GM21447 (cell line): ENCODE measurements at regions not wholly inside any gene's neighbourhood (a gene's known extent, or its start where the extent isn't known, plus 50 kb on each side); places are given as distances from the start of the nearest gene placed in this dataset.

Source experiments
- ATAC-seq: cut with Tn5 transposase; IDR thresholded peaks from one replicate; pipeline ENCODE4 v1.9.1; 2021; ENCODE audit not compliant: unreplicated experiment

DNA sequence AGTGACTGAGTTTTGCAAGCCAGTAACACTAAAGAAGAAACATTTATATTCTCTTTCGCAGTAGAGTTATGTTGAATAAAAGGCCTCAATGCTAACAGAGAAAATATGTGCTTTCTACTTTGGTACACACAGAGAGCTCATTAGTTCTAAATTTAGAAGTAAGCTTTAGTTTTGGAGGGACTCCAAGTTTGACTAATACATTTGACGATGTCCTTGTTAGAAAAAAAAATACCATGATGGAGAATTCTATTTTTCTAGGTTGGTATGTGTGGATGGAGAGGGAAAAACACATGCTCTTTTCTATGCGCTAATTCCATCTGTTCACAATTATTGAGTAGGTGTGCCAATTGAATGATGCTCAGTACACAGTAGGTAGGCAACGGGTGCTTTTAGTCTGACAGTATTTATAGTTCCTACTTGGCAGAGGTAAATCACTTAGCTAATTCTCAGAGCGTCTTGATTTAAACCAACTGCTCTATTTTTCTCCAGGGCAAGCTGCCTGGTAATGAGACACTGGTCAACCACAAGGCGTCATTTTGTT, 327.2 kb upstream of the AKR1E2 start:
- ATAC-seq: no peak

DNA sequence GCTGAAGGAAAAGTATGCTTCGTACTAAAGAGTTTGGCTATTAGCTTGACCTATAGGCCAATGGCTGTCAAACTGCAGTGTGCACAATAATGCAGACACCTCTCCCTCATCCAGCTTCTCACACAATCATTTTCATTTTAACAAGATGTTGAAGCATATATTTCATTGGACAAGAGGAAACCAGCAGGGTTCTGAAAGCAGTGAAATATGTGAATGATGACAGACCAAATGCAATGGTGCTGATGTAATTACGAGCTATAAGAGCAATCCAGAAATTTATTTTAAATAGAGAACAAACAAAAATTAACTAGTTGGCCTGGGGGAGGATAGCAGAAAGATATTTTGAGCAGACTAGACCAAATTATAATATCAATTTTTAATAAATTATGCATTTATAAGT, 331.5 kb upstream of the AKR1E2 start:
- ATAC-seq: no peak

DNA sequence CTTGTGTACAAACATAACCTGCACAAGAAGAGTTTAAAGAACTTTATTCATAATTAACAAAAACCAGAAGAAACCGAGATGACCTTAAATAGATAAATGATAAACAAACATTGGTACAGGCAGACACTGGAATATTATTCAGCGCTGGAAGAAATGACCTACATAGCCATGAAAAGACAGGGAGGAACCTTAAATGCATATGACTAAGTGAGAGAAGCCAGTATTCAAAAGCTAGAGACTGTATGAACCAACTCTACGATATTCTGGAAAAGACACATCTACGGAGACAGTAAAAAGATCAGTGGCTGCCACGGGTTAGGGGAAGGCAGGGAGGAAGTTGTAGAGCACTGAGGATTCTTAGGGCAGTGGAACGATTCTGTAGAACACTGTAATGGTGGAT, 333.8 kb upstream of the AKR1E2 start:
- ATAC-seq: no peak

DNA sequence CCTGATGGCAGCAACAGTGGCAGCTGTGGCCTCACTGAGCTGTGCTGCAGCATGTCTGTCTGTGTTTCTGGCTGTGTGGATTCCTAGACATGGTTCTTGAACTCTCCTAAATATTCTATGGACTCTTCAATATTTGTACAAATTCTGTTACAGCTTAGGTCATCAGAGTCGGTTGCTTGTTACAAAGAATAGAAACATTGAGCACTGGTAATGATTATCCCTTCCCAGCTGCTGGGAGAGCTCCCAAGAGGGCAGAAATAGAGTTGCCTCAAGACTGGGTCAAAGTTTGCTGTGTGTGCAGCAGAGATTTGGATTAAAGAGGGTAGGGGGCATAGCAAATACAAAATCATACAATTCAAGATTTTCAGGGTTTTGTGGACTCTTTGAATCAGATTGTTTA, 337.1 kb upstream of the AKR1E2 start:
- ATAC-seq: no peak

DNA sequence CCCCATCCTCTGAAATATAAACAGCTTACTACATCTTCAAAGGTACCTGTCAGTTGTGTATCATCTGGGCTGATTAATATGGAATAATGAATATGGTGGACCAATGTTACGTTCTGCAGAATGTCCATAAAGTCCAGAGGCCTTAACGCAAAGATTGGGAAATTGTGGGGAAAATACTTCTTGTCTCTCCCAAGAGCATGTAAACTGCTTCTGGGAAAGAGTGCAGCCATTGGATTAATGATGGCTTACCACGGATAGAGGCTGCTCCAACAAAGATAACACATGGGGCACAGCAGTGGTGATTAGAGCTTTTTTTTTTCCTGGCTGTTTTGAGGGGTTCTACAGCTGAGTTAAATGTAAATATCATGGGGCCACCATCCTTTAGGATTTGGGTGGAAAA, 340.4 kb upstream of the AKR1E2 start:
- ATAC-seq: no peak

DNA sequence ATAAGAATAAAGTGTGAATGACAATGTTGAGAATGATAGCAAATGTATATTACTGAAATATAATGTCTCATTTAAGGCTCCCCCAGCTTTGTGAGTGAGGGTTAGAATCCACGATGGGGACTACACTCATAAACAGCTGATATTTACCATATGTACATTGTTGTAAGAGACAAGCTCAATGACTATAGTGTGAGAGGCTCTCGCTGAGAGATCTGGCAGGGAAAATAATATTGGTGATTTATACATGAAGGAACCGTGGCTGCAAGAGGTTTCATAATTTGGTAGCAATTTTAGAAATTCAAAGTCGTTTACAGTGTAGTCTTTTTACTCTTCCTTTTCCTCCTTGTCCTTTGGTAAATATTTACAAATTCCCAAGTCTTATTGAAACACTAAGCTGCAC, 342.2 kb upstream of the AKR1E2 start:
- no peak for ATAC-seq

DNA sequence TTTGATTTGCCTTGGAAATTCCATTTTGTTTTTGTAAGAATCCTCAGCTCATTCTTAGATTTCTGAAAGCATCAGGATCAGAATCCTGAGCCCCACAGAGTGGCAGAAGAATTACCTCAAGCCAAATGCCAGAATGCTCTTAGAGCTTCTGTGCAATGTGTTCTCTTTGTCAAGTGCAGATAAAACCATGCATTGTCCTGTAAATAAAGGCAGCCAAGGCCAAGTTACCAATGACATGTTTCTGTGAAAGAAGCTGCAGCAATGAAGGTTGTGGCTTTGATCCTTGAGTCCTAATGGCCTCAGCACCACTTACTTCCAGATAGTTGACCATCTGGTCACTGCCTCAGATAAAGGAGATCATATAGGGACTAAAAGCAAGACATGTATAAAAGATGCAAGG, 343.3 kb upstream of the AKR1E2 start:
- ATAC-seq: no peak

DNA sequence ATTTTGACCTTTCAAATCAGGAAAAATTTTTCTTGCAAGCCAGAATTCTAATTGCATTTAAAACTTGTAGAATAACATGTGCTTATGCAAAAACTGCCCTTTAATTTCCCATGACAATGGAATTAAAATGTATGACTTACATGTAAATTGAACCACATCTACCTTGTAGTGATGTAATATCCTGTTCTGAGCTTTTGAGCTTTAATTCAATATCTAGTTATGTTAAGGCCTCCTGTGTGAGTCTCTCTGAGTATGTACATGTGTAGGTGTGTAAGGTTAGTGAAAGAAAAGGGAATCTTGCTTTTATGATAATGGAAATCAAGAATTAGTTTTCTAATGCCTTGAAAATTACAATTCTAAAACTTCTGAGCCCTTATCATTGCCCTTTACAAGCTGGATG, 344.8 kb upstream of the AKR1E2 start:
- no peak for ATAC-seq

DNA sequence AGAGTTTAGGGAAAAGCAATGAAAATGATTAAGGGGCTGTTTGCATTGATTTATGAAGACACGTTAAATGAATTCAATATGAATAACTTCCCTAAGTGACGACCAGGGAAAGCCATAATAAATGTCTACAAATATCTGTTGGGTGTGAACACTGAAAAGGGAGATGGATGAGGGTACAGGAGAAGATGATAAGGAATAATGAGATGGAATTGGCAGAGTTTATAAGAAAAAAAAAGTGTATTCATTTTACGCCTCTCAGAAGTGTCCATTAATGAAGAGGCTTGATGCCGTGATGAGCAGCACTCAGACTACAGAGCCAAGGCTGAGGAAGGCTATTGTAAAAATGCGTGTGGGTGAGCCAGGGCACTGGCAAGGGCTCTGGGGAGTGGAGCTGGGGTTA, 346.7 kb upstream of the AKR1E2 start:
- no peak for ATAC-seq

DNA sequence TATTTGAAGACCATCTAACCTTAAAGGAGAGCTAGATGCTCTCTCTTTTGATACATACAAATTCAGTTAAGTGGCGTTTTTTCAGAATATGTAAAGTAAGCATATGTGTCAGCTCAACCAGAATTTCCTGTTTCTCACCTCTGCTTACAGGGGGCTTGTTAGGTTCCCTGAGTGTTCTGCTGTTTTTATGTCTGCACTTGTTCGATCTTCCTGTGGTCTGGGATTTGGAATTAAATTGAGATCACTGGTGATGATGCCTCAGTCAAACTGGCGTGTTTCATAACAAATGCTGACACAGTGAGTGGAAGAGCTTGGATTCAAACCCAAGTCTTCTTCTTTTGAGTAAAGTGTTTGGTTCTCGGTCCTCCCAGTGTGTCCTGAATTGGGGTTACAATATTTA, 348.3 kb upstream of the AKR1E2 start:
- ATAC-seq: no peak

DNA sequence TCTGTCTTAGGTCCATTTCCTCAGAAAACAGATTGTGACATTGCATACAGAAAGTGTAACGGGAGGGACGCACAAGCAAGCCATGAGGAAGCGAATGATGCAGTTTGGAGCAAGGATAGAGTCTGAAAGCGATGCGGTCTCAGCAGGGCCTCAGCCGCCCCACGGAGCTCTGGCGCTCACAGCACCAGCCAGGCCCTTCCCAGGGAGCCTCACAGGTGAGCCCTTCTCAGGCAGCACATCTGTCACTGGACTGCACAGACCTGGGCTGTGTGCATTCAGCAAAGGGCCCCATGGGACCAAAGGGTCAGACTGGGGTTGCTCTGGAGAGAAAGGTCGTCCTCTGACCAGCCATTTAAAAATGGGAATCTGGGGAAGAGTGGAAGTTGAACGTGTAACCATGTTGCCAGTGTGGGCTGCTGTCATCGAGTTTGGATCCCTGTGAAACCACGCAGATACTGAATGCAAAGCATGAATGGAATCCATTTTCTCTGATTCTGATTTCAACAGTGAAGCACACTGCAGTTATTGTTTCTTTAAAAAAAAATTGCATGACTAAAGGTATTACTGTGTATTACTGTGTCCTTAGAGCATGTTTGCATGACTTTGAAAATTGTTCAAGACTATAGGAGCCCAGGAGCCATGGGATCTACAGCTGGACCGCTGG, 350.0 kb upstream of the AKR1E2 start:
- ATAC-seq: no peak

DNA sequence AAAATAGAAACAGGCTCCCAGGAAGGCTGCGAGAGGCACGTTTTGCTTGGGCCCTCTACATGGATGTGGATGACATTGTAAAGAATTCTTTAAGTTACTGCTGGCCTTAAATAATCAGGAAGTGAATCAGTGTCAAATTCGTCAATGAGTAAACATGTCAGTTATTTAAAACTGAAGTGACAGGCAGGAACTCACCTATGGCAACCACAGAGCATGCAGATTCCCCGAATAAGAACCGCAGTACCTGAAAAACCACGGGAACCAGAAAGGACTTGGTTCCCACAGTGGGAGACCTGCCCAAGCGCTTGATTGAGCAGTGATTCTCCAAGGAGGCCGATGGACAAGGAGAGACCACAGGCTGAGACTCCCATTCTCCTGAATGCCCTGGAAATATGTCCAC, 351.2 kb upstream of the AKR1E2 start:
- no peak for ATAC-seq

DNA sequence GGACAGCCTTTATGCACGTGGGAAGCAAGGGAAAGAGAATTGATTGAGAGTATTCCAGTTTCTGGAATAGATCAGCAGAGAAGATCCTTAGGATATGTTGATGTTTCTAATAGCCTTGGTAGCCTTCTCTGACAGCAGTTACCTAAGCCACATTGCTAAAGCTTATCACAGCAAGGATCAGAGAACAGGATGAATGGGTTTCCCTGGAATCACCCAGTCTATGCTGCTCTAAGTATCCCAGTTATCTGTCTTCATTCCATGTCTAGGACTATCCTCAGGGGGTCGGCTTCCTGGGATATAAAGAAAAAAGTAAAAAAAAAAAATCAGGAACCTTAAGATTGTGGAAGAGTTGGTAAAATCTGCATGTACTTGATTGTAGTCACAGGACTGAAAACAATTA, 352.0 kb upstream of the AKR1E2 start:
- ATAC-seq: no peak

DNA sequence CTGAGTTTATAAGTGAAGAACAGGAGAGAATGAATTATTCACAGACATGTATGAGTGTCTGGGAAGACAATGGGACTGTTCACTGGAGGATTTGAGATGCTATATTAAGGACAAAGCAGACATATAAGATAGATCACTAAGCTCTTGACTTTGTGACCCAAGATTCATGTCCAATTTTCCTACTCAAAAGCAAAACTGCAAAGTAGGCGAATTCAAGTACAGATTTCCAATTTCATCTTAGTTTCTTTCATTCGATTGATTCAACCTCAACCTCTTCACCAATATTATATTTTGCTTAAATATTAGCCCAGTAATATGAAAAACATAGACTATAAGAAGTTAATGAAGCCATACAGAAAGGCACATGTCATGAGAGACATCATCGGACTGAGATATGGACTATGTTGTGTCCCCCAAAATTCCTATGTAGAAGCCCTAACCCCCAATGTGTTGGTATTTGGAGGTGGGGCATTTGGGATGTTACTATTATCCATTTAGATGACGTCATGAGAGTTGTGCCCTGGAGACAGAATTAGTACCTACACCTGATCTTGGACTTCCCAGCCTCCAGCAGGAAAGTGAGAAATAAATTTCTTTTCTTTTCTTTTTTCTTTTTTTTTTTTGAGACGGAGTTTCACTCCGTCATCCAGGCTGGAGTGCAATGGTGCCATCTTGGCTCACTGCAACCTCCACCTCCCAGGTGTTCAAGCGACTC, 353.7 kb upstream of the AKR1E2 start:
- ATAC-seq: no peak

DNA sequence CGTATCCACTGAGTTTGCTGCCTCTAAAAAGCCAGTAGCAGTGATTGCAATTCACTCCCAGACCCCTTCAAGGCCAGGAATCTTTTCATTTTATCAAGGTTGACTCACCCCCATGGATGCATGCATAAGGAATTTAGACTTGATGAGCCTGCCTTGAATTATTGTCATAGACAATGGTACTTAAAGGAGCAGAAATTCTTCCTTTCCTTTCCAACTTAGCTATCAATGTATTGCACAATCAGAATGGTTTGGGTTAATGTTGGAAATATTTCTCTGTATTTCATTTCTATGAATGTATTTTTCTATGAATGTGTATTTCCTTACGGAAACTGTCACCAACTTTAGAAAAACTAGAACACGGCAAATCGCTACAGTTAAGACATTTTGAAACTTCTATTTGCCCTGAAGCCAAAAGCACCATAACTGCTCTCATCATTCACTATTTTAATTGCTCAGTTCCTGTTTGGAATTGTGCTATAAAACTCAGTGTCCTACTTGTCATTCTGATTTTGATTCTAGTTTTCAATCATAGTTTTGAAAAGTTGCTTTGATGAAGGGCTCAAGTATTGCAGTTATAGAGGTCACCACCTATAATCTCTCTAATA, 355.7 kb upstream of the AKR1E2 start:
- no peak for ATAC-seq

DNA sequence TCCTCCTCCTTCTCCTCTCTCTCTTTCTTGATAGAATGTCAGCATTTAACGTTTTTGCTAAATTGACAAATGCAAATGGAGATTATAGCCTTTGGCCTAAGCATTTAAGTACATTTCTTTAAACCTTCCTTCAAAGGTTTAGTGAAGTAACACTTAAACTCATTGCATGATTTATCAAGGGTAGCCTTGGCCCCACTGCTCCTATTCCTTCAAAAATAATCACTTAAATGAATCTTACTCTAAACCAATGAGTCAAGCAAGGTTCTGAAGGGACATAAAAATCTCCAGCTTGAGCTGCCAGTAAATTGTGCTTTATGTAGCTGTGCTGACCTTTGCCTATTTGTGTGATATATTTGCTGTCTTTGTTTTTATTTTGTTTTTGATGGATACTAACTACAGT, 358.5 kb upstream of the AKR1E2 start:
- no peak for ATAC-seq

DNA sequence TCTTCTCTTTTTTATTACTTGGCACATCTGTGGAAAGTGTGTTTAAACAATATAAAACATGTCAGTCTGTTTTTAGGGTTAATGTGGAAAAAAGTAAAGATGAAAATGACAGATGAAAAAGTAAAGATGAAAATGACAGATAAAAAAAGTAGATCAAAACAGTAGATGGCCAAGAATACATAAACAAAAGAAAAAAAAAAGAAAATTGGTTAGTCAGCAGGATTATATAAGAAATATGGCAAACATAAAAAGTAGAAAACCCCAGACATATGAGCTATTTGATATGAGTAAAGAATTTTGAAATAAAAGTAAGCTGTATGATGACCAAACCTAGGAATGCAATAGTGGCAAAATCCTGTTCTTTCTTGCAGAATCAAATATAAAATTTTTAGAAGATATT, 365.7 kb upstream of the AKR1E2 start:
- no peak for ATAC-seq

DNA sequence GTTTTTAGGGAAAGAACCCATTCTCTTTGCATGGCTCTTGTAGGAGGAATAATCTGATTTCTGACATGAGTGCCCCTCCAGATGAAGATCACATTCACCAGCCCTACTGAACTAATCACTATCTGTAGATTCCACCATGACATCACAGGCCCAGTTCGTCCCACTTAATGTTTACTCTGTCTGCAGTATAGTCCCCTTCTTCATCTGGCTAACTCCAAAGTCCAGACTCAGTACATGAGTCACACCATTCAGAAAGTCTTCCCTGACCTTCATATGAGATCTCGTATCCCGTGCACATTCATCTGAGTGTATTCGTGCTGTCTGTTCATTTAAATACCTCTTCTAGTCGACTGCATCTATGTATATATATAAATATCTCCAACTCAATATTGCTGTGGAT, 366.5 kb upstream of the AKR1E2 start:
- ATAC-seq: no peak

DNA sequence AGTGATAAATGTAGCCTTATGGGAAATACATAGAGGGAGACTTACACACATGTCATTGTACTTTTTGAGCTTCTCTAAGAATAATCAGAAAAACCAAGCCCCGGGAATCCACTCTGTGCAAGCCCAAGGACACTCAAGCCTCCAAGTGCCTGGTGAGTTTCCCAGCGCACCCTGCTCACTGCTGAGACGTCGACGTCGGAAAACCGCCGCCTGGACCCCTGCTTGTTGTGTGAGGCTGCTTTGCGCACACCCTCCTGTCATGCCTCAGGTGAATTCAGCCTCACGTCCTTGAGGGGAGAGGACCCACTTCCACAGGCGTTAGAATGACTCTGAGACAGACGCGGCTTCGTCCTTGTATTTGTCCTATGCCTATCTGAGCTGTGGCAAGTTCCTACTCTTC, 368.4 kb upstream of the AKR1E2 start:
- no peak for ATAC-seq

DNA sequence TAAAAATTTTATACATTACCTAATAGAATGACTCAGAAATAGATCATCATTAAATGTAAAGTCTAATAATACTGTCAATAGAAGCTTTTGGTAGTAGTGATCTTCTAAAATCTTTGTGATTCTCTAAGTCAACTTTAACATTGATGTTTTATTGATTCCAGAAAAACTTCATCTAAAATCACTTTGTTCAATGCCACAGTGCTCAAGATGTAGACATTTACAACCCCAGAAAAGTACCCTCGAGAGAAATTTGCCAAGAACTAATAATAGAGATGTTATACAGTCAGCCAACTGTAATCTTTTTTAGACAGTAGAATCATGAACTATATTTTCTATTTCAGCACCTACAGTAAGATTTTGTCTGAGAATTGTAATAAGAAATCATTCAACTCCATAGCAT, 369.2 kb upstream of the AKR1E2 start:
- no peak for ATAC-seq

DNA sequence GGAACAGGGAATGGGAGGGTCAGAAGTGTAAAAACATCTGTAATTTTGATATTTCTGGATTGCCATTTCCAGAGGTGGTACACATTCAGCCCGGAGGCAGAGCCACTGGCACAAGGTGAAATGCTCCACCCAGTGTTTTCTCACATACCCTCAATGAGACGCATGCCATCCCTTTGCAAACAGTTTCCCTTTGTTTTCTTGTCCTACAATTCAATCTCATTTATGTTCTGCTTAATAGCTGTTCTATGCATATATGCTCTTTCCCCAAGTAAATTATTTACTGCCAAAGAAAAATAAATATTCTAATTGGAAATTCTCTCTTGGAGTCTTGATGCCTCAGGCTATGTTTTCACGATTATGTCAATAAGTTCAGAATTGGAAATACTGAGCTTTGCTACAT, 369.7 kb upstream of the AKR1E2 start:
- ATAC-seq: no peak

DNA sequence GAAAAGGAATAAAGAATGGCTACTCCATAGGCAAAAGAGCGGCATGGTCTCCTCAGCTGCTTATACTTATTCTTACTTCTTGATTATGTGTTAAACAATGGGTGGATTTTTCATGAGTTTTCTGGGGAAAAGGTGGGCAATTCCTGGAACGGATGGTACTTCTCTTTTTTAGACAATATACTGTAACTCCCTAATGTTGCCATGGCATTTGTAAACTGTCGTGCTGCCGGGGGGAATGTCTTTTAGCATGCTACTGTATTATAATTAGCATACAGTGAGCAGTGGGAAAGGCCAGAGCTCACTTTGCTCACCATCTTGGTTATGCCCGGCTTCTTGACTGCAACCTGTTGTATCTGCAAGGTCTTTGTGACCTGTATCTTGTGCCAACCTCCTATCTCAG, 372.1 kb upstream of the AKR1E2 start:
- ATAC-seq: no peak
